Esophagus muscularis mucosa (tissue), 4 donors: ENCODE measurements at regions not wholly inside any gene's neighbourhood (a gene's known extent, or its start where the extent isn't known, plus 50 kb on each side); places are given as distances from the start of the nearest gene placed in this dataset.
"Not testable (repeated sequence)": the region's sequence is repeated elsewhere in the genome, so short reads cannot be mapped to it uniquely, and the experiment has no call there.

Source experiments
- DNase-seq: peaks from one replicate; pipeline ENCODE4 v3.0.0-alpha.2; 2017; ENCODE audit errors: extremely low spot score
- H3K27ac ChIP-seq, 4 donors: fragments of 200-600 bp; sonication (generic); replicated peaks in 1 of 4; 1 replicate in 3 of 4; 2 replicates in 1 of 4; pipeline ENCODE4 v1.5.1; 2016 to 2019; ENCODE audit warnings: mild to moderate bottlenecking in 1 of 4
- H3K27me3 ChIP-seq, 4 donors: fragments of 200-600 bp; sonication (generic); one replicate each; pipeline versions ENCODE4 v1.5.1 to v1.6.0; 2016 to 2019
- H3K36me3 ChIP-seq, 4 donors: fragments of 200-600 bp; sonication (generic); one replicate each; pipeline ENCODE4 v1.5.1; 2016 to 2019
- H3K4me1 ChIP-seq, 4 donors: fragments of 200-600 bp; sonication (generic); one replicate each; pipeline ENCODE4 v1.5.1; 2016 to 2019
- H3K4me3 ChIP-seq, 4 donors: fragments of 200-600 bp; sonication (generic); 1 replicate in 2 of 4; 2 replicates in 2 of 4; pipeline ENCODE4 v1.5.1; 2016 to 2019; ENCODE audit warnings: mild to moderate bottlenecking in 4 of 4, moderate library complexity in 1 of 4
- H3K9me3 ChIP-seq, 4 donors: fragments of 200-600 bp; sonication (generic); 1 replicate in 3 of 4; 2 replicates in 1 of 4; pipeline ENCODE4 v1.5.1; 2016 to 2019
- CTCF ChIP-seq, 3 experiments: fragments of 200-600 bp in 2 of 3; fragments of 450-650 bp in 1 of 3; sonication (generic) in 2 of 3; IDR thresholded peaks; one replicate each; pipeline ENCODE4 v1.5.1; 2017 to 2019; ENCODE audit warnings: antibody characterized with exemption in 3 of 3, mild to moderate bottlenecking in 2 of 3, moderate library complexity in 1 of 3
- EP300 ChIP-seq: sonication (generic); formaldehyde crosslinking; IDR thresholded peaks from one replicate; pipeline ENCODE4 v1.6.1; 2017; ENCODE audit warnings: antibody characterized with exemption
- POLR2A ChIP-seq: fragments of 450-650 bp; IDR thresholded peaks from one replicate; pipeline ENCODE4 v1.6.1; 2017; ENCODE audit warnings: antibody characterized with exemption, moderate library complexity, mild to moderate bottlenecking, low read depth
- POLR2AphosphoS5 ChIP-seq, 2 donors: sonication (generic); formaldehyde crosslinking; IDR thresholded peaks; one replicate each; pipeline ENCODE4 v1.6.1; 2017; ENCODE audit warnings: antibody characterized with exemption in 2 of 2
- WGBS: methylation state at CpG from one replicate; pipeline ENCODE4 v1.1.5; 2018; 5-methylcytosine and 5-hydroxymethylcytosine counted together
- intact Hi-C: fragments of 100-400 bp; cut with DNase I; formaldehyde crosslinking; loops from one replicate; pipeline ENCODE4 v1.15.1; 2023

DNA sequence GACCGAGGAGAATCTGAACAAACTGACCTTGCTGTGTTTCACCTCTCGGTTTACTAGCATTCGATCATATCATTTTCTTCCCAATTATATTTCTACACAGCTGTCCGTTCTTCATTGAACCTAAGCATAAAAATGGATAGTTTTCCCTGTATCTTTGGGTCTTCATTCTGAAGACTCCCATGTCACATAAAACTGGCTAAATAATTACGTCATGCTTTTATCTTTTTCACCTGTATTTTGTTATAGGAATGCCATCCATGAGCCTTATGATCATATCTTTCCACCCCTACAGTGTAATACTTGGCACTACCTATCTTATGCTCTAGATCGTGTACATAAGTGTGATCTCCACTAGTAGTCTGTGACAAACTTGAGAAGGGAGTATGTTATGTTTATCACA lies 456.1 kb downstream of the FGF13 start:
- no peaks in the 10 kb centered on the region for H3K36me3 ChIP-seq
- intact Hi-C loops: no loop called here
- TF ChIP-seq POLR2A (no peak), EP300 (no peak)
- no peaks in the 10 kb centered on the region for H3K4me1 ChIP-seq
- H3K4me3 ChIP-seq: no peak overlapping the region
- H3K27ac ChIP-seq: no peak overlapping the region
- WGBS: 74% methylated on average over 6 of the region's 6 CpGs
- H3K9me3 ChIP-seq: no peaks in the 10 kb centered on the region
- DNase-seq: no peak
- H3K27me3 ChIP-seq: no peaks in the 10 kb centered on the region

GRCh38 chrX:138264095-138264494 lies 447.4 kb downstream of the FGF13 start:
- WGBS: 62% methylated on average over 5 of the region's 5 CpGs
- DNase-seq, H3K27ac ChIP-seq, H3K36me3 ChIP-seq, H3K4me1 ChIP-seq, intact Hi-C loops, H3K27me3 ChIP-seq, H3K9me3 ChIP-seq, H3K4me3 ChIP-seq: not testable (repeated sequence)

DNA sequence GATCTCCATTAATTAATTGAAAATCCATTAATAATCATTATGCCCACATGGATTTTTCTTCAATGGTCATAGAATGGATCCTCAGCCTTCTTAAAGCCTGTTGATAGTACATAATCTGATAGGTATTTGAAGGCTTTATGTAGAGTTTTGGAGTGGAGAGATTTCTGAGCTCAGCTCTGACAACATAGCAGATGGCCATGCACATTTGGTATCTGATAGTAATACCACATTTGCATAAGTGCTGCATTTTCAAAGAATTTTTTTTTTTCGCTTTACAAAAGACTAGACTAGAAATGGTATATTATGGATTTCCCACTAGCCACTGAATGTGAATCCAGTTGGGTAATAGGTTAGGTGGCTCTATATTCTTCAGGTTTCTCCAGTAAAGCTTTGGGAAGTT lies 440.6 kb downstream of the FGF13 start:
- TF ChIP-seq POLR2AphosphoS5 (IDR thresholded peaks at IDR 0.05) (no peak), POLR2A (no peak), CTCF (IDR thresholded peaks at IDR 0.05) (no peak), EP300 (no peak)
- H3K36me3 ChIP-seq: no peaks in the 10 kb centered on the region
- no peak for DNase-seq
- WGBS: 93% methylated on average over 1 of the region's 1 CpG
- no peaks in the 10 kb centered on the region for H3K27me3 ChIP-seq
- H3K4me1 ChIP-seq: no peaks in the 10 kb centered on the region
- H3K9me3 ChIP-seq: no peaks in the 10 kb centered on the region
- intact Hi-C loops: no loop called here
- no peak overlapping the region for H3K4me3 ChIP-seq
- H3K27ac ChIP-seq: no peak overlapping the region

DNA sequence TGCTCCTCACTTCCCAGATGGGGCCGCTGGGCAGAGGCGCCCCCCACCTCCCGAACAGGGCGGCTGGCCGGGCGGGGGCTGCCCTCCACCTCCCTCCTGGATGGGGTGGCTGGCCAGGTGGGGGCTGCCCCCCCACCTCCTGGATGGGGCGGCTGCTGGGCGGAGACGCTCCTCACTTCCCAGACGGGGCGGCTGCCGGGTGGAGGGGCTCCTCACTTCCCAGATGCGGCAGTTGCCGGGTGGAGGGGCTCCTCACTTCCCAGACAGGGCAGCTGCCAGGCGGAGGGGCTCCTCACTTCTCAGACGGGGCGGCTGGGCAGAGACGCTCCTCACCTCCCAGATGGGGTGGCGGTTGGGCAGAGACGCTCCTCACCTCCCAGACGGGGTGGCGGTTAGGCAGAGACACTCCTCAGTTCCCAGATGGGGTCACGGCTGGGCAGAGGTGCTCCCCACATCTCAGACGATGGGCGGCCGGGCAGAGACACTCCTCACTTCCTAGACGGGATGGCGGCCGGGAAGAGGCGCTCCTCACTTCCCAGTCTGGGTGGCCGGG lies 428.8 kb downstream of the FGF13 start:
- H3K4me3 ChIP-seq, H3K36me3 ChIP-seq, H3K27me3 ChIP-seq, H3K27ac ChIP-seq, DNase-seq, intact Hi-C loops, H3K9me3 ChIP-seq, H3K4me1 ChIP-seq: not testable (repeated sequence)
- WGBS: 93% methylated on average over 6 of the region's 31 CpGs

DNA sequence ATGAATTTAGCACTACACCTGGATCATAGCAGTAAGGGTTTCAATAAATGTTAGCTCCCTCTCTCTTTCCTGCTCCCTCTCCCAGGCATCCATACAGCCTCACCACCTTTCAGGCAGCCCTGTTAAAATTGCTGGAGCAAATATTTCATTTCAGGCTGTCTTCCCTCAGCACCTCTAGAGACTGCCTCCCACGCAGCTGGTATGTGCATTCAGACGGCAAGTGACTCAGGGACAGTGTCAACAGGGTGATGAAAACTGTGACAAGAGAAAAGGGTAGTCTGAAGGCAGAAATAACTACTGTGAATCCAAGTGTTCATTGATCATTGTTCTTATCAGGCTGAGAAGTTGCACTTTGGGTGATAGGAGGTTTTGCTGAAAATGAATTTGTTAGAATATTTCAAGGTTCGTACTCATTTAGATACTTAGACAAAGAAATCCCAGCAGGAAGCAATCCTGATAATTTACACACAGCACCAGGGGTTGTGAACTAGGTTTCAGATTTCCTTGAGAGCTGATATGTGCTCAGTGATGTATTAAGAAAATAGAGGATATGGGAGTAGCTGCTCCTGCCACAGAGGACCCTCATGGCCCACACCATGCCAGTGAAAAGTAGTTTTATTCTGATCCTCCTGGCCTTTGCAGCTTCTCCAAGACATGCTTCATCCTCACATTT lies 424.2 kb downstream of the FGF13 start:
- H3K9me3 ChIP-seq: no peaks in the 10 kb centered on the region
- H3K4me1 ChIP-seq: no peaks in the 10 kb centered on the region
- TF ChIP-seq POLR2A (no peak), CTCF (IDR thresholded peaks at IDR 0.05) (no peak), POLR2AphosphoS5 (IDR thresholded peaks at IDR 0.05) (no peak), EP300 (no peak)
- DNase-seq: no peak
- H3K27me3 ChIP-seq: no peaks in the 10 kb centered on the region
- WGBS: 62% methylated on average over 3 of the region's 3 CpGs
- no peak overlapping the region for H3K4me3 ChIP-seq
- intact Hi-C loops: no loop called here
- no peak overlapping the region for H3K27ac ChIP-seq
- H3K36me3 ChIP-seq: no peaks in the 10 kb centered on the region

- Histone ChIP-seq H3K36me3 (no peaks in the 10 kb centered on the region), H3K4me3 (no peak overlapping the region), H3K4me1 (no peaks in the 10 kb centered on the region), H3K27me3 (no peaks in the 10 kb centered on the region), H3K27ac (no peak overlapping the region), H3K9me3 (no peaks in the 10 kb centered on the region)
- intact Hi-C loops: loop anchor here (5.0 kb wide), 1 partner anchor 452 kb away; no protein-coding TSS in a partner anchor
- TF ChIP-seq CTCF (IDR thresholded peaks at IDR 0.05): no peak
- TF ChIP-seq EP300: no peak
- TF ChIP-seq POLR2A: no peak
- no peak for TF ChIP-seq POLR2AphosphoS5 (IDR thresholded peaks at IDR 0.05)
- DNase-seq: no peak
- 82% methylated on average over 5 of the region's 5 CpGs for WGBS
These were observed 416.6 kb downstream of the FGF13 start for GRCh38 chrX:138294951-138295350.
